ENCODE measurements at regions not wholly inside any gene's neighbourhood (a gene's known extent, or its start where the extent isn't known, plus 50 kb on each side); places are given as distances from the start of the nearest gene placed in this dataset.

- CTCF ChIA-PET = no interaction called here
- Histone ChIP-seq H3K4me3 (ENCODE audit: low read length) (no peak overlapping the region), H3K36me3 (ENCODE audit: insufficient read depth, low read length) (no peaks in the 10 kb centered on the region), H3K9me3 (ENCODE audit: low read length) (no peaks in the 10 kb centered on the region), H3K27me3 (ENCODE audit: insufficient read depth, low read length, poor library complexity, severe bottlenecking) (no peaks in the 10 kb centered on the region), H3K4me1 (ENCODE audit: insufficient read depth, low read length) (no peaks in the 10 kb centered on the region), H3K27ac (ENCODE audit: low read depth, low read length) (no peak overlapping the region)
- POLR2A ChIA-PET = no interaction called here
- Mint-ChIP-seq H3K27me3 (no peaks in the 10 kb centered on the region), H3K36me3 (no peaks in the 10 kb centered on the region), H3K4me3 (no peak overlapping the region), H3K4me1 (no peaks in the 10 kb centered on the region), H3K27ac (no peak overlapping the region), H3K9me3 (peaks cover 0 to 9% (median 3%) of the 10 kb centered on the region in 5 donors)
- no peak for DNase-seq
Observed at GRCh38 chr5:8399471-8399870, 530.5 kb downstream of the MTRR start.

GRCh38 chr5:8408258-8408657, 539.3 kb downstream of the MTRR start:
- ChIA-PET CTCF (no interaction called here), POLR2A (no interaction called here)
- H3K9me3 Mint-ChIP-seq = peaks cover 2 to 14% (median 5%) of the 10 kb centered on the region in 5 donors
- H3K4me1 ChIP-seq (ENCODE audit: insufficient read depth, low read length) = no peaks in the 10 kb centered on the region
- H3K27ac Mint-ChIP-seq = no peak overlapping the region
- H3K36me3 ChIP-seq (ENCODE audit: insufficient read depth, low read length) = no peaks in the 10 kb centered on the region
- H3K4me3 ChIP-seq (ENCODE audit: low read length) = no peak overlapping the region
- H3K27ac ChIP-seq (ENCODE audit: low read depth, low read length) = no peak overlapping the region
- no peaks in the 10 kb centered on the region for H3K27me3 Mint-ChIP-seq
- no peak for DNase-seq
- H3K9me3 ChIP-seq (ENCODE audit: low read length) = no peaks in the 10 kb centered on the region
- H3K4me3 Mint-ChIP-seq = no peak overlapping the region
- H3K27me3 ChIP-seq (ENCODE audit: insufficient read depth, low read length, poor library complexity, severe bottlenecking) = no peaks in the 10 kb centered on the region
- no peaks in the 10 kb centered on the region for H3K36me3 Mint-ChIP-seq
- H3K4me1 Mint-ChIP-seq = no peaks in the 10 kb centered on the region

GRCh38 chr5:8410618-8411017, 541.7 kb downstream of the MTRR start:
- no peak overlapping the region for H3K27ac Mint-ChIP-seq
- no peak overlapping the region for H3K27ac ChIP-seq (ENCODE audit: low read depth, low read length)
- no peak overlapping the region for H3K4me3 Mint-ChIP-seq
- H3K9me3 ChIP-seq (ENCODE audit: low read length) = no peaks in the 10 kb centered on the region
- H3K4me1 Mint-ChIP-seq = no peaks in the 10 kb centered on the region
- H3K27me3 ChIP-seq (ENCODE audit: insufficient read depth, low read length, poor library complexity, severe bottlenecking) = no peaks in the 10 kb centered on the region
- POLR2A ChIA-PET = no interaction called here
- no peaks in the 10 kb centered on the region for H3K36me3 ChIP-seq (ENCODE audit: insufficient read depth, low read length)
- CTCF ChIA-PET = no interaction called here
- H3K9me3 Mint-ChIP-seq = peaks cover 2 to 7% (median 3%) of the 10 kb centered on the region in 5 donors
- no peaks in the 10 kb centered on the region for H3K27me3 Mint-ChIP-seq
- no peaks in the 10 kb centered on the region for H3K36me3 Mint-ChIP-seq
- H3K4me3 ChIP-seq (ENCODE audit: low read length) = no peak overlapping the region
- no peak for DNase-seq
- H3K4me1 ChIP-seq (ENCODE audit: insufficient read depth, low read length) = no peaks in the 10 kb centered on the region

GRCh38 chr5:8413975-8414374, 545.0 kb downstream of the MTRR start:
- DNase-seq = no peak

GRCh38 chr5:8417316-8418048, 548.5 kb downstream of the MTRR start:
- Mint-ChIP-seq H3K4me3 (no peak overlapping the region), H3K4me1 (no peaks in the 10 kb centered on the region), H3K9me3 (peaks cover 0 to 5% (median 4%) of the 10 kb centered on the region in 5 donors), H3K36me3 (no peaks in the 10 kb centered on the region), H3K27ac (no peak overlapping the region), H3K27me3 (peaks cover 0 to 3% of the 10 kb centered on the region in 2 donors)
- Histone ChIP-seq H3K27ac (ENCODE audit: low read depth, low read length) (no peak overlapping the region), H3K27me3 (ENCODE audit: insufficient read depth, low read length, poor library complexity, severe bottlenecking) (no peaks in the 10 kb centered on the region), H3K4me3 (ENCODE audit: low read length) (no peak overlapping the region), H3K4me1 (ENCODE audit: insufficient read depth, low read length) (no peaks in the 10 kb centered on the region), H3K9me3 (ENCODE audit: low read length) (no peaks in the 10 kb centered on the region), H3K36me3 (ENCODE audit: insufficient read depth, low read length) (no peaks in the 10 kb centered on the region)
- DNase-seq = no peak
- ChIA-PET POLR2A (no interaction called here), CTCF (no interaction called here)

More at GRCh38 chr5:8413975-8414374, 545.0 kb downstream of the MTRR start:
- Histone ChIP-seq H3K4me3 (ENCODE audit: low read length) (no peak overlapping the region), H3K27me3 (ENCODE audit: insufficient read depth, low read length, poor library complexity, severe bottlenecking) (no peaks in the 10 kb centered on the region), H3K9me3 (ENCODE audit: low read length) (no peaks in the 10 kb centered on the region), H3K4me1 (ENCODE audit: insufficient read depth, low read length) (no peaks in the 10 kb centered on the region), H3K27ac (ENCODE audit: low read depth, low read length) (no peak overlapping the region), H3K36me3 (ENCODE audit: insufficient read depth, low read length) (no peaks in the 10 kb centered on the region)
- no peak overlapping the region for H3K27ac Mint-ChIP-seq
- CTCF ChIA-PET = no interaction called here
- H3K9me3 Mint-ChIP-seq = peaks cover 0 to 6% (median 4%) of the 10 kb centered on the region in 5 donors
- POLR2A ChIA-PET = no interaction called here
- H3K4me1 Mint-ChIP-seq = no peaks in the 10 kb centered on the region
- no peak overlapping the region for H3K4me3 Mint-ChIP-seq
- H3K36me3 Mint-ChIP-seq = no peaks in the 10 kb centered on the region
- H3K27me3 Mint-ChIP-seq = peaks cover 0 to 3% of the 10 kb centered on the region in 2 donors

- Mint-ChIP-seq H3K9me3 (peaks cover 0 to 5% (median 4%) of the 10 kb centered on the region in 5 donors), H3K27ac (no peak overlapping the region), H3K27me3 (peaks cover 0 to 3% of the 10 kb centered on the region in 2 donors), H3K4me1 (no peaks in the 10 kb centered on the region), H3K4me3 (no peak overlapping the region), H3K36me3 (no peaks in the 10 kb centered on the region)
- Histone ChIP-seq H3K4me1 (ENCODE audit: insufficient read depth, low read length) (no peaks in the 10 kb centered on the region), H3K27ac (ENCODE audit: low read depth, low read length) (no peak overlapping the region), H3K4me3 (ENCODE audit: low read length) (no peak overlapping the region), H3K9me3 (ENCODE audit: low read length) (no peaks in the 10 kb centered on the region), H3K36me3 (ENCODE audit: insufficient read depth, low read length) (no peaks in the 10 kb centered on the region), H3K27me3 (ENCODE audit: insufficient read depth, low read length, poor library complexity, severe bottlenecking) (no peaks in the 10 kb centered on the region)
- POLR2A ChIA-PET = no interaction called here
- CTCF ChIA-PET = no interaction called here
- DNase-seq = no peak
Observed at GRCh38 chr5:8418049-8418426, 549.1 kb downstream of the MTRR start.

GRCh38 chr5:8429778-8430758, 561.1 kb downstream of the MTRR start:
- DNase-seq = no peak
- POLR2A ChIA-PET = no interaction called here
- H3K27ac Mint-ChIP-seq = no peak overlapping the region
- no peak overlapping the region for H3K27ac ChIP-seq (ENCODE audit: low read depth, low read length)
- H3K4me3 Mint-ChIP-seq = no peak overlapping the region
- no peaks in the 10 kb centered on the region for H3K36me3 ChIP-seq (ENCODE audit: insufficient read depth, low read length)
- H3K4me1 ChIP-seq (ENCODE audit: insufficient read depth, low read length) = no peaks in the 10 kb centered on the region
- no peaks in the 10 kb centered on the region for H3K4me1 Mint-ChIP-seq
- H3K9me3 ChIP-seq (ENCODE audit: low read length) = no peaks in the 10 kb centered on the region
- H3K9me3 Mint-ChIP-seq = peaks cover 4 to 11% (median 8%) of the 10 kb centered on the region in 5 donors
- CTCF ChIA-PET = no interaction called here
- H3K27me3 ChIP-seq (ENCODE audit: insufficient read depth, low read length, poor library complexity, severe bottlenecking) = no peaks in the 10 kb centered on the region
- H3K4me3 ChIP-seq (ENCODE audit: low read length) = no peak overlapping the region
- H3K27me3 Mint-ChIP-seq = no peaks in the 10 kb centered on the region
- no peaks in the 10 kb centered on the region for H3K36me3 Mint-ChIP-seq

GRCh38 chr5:8434501-8434900, 565.6 kb downstream of the MTRR start:
- Histone ChIP-seq H3K27ac (ENCODE audit: low read depth, low read length) (no peak overlapping the region), H3K36me3 (ENCODE audit: insufficient read depth, low read length) (no peaks in the 10 kb centered on the region), H3K9me3 (ENCODE audit: low read length) (no peaks in the 10 kb centered on the region), H3K4me3 (ENCODE audit: low read length) (no peak overlapping the region), H3K27me3 (ENCODE audit: insufficient read depth, low read length, poor library complexity, severe bottlenecking) (no peaks in the 10 kb centered on the region), H3K4me1 (ENCODE audit: insufficient read depth, low read length) (no peaks in the 10 kb centered on the region)
- ChIA-PET POLR2A (no interaction called here), CTCF (no interaction called here)
- no peaks in the 10 kb centered on the region for H3K36me3 Mint-ChIP-seq
- H3K4me1 Mint-ChIP-seq = no peaks in the 10 kb centered on the region
- peaks cover 0 to 3% (median 0%) of the 10 kb centered on the region in 5 donors for H3K9me3 Mint-ChIP-seq
- DNase-seq = no peak
- no peaks in the 10 kb centered on the region for H3K27me3 Mint-ChIP-seq
- no peak overlapping the region for H3K4me3 Mint-ChIP-seq
- no peak overlapping the region for H3K27ac Mint-ChIP-seq

Data from CD8-positive, alpha-beta memory T cell (primary cell).